Panc1 (cell line): ENCODE measurements at regions not wholly inside any gene's neighbourhood (a gene's known extent, or its start where the extent isn't known, plus 50 kb on each side); places are given as distances from the start of the nearest gene placed in this dataset.

Source experiments
- CTCF ChIP-seq: fragments of 450-650 bp; IDR thresholded peaks from 2 replicates; pipeline ENCODE4 v1.5.1; 2017; ENCODE audit warnings: mild to moderate bottlenecking
- POLR2AphosphoS5 ChIP-seq: IDR thresholded peaks from 2 replicates; pipeline ENCODE4 v1.6.1; 2012; ENCODE audit warnings: mild to moderate bottlenecking, low read depth, low read length, moderate library complexity
- REST ChIP-seq, 2 experiments: IDR thresholded peaks; 2 replicates each; pipeline ENCODE4 v1.6.1; 2011 to 2012; ENCODE audit warnings: low read depth in 2 of 2, control low read depth in 1 of 2, low read length in 1 of 2, mild to moderate bottlenecking in 1 of 2, moderate library complexity in 1 of 2; ENCODE audit not compliant: insufficient read depth in 1 of 2
- SIN3A ChIP-seq: IDR thresholded peaks from 2 replicates; pipeline ENCODE4 v1.6.1; 2012; ENCODE audit warnings: low read depth, mild to moderate bottlenecking, low read length, moderate library complexity, borderline replicate concordance; ENCODE audit not compliant: insufficient read depth
- TCF7L2 ChIP-seq: IDR thresholded peaks from 2 replicates; pipeline ENCODE4 v1.6.1; 2011; ENCODE audit warnings: mild to moderate bottlenecking, low read depth, low read length, inconsistent platforms

GRCh38 chr10:61166489-61166888 is 222.5 kb upstream of the RHOBTB1 start:
- no peak for TF ChIP-seq CTCF
- no peak for TF ChIP-seq POLR2AphosphoS5
- TF ChIP-seq REST (IDR thresholded peaks at IDR 0.05; ENCODE audit: insufficient read depth in 1 of 2, low read depth in 2 of 2, low read length in 1 of 2) = no peak
- no peak for TF ChIP-seq SIN3A
- TF ChIP-seq TCF7L2 = no peak
